Caco-2 (cell line): ENCODE measurements at regions not wholly inside any gene's neighbourhood (a gene's known extent, or its start where the extent isn't known, plus 50 kb on each side); places are given as distances from the start of the nearest gene placed in this dataset.

Experiments used
- BruUV-seq: library from RNA; stranded (reverse); fragments of 400-500 nt; replicated peaks from 2 replicates; lab custom pipeline; 2021; lab: Mats Ljungman, UMichigan
- CTCF ChIA-PET: fragments of 300-600 bp; sonication (Branson Sonifier 250); formaldehyde crosslinking; loops from one replicate; lab custom pipeline; 2022; ENCODE audit warnings: antibody characterized with exemption; lab: Charles Lee
- POLR2A ChIA-PET: fragments of 300-600 bp; sonication (Branson Sonifier 250); formaldehyde crosslinking; loops from one replicate; lab custom pipeline; 2022; ENCODE audit warnings: antibody characterized with exemption; lab: Charles Lee
- DNase-seq, 2 experiments: peaks; one replicate each; pipeline versions ENCODE4 v3.0.0 to v3.0.0-alpha.2; 2020 to 2022
- H3K27me3 ChIP-seq: replicated peaks from 2 replicates; pipeline ENCODE4 v1.6.0; 2011; ENCODE audit warnings: low read length; ENCODE audit not compliant: control insufficient read depth, insufficient read depth
- H3K36me3 ChIP-seq: 2 replicates; pipeline ENCODE4 v1.5.1; 2011; ENCODE audit warnings: low read length; ENCODE audit not compliant: control insufficient read depth, insufficient read depth
- H3K4me1 ChIP-seq: fragments of 250-450 bp; sonication (Bioruptor Pico); 2 replicates; pipeline ENCODE4 v1.5.1; 2020; ENCODE audit warnings: mild to moderate bottlenecking
- H3K4me3 ChIP-seq: 2 replicates; pipeline ENCODE4 v1.5.1; 2011; ENCODE audit warnings: low read depth, mild to moderate bottlenecking, control low read depth, low read length
- H3K9me3 ChIP-seq: fragments of 250-450 bp; sonication (Bioruptor Pico); 2 replicates; pipeline ENCODE4 v1.5.1; 2020; ENCODE audit warnings: mild to moderate bottlenecking, moderate library complexity
- H3K27ac Mint-ChIP-seq: one replicate; pipeline ENCODE4 v1.8.0; 2022; ENCODE audit warnings: mixed read lengths; ENCODE audit not compliant: unreplicated experiment
- H3K27me3 Mint-ChIP-seq: one replicate; pipeline ENCODE4 v1.8.0; 2022; ENCODE audit warnings: mixed read lengths; ENCODE audit not compliant: insufficient read depth, unreplicated experiment
- H3K36me3 Mint-ChIP-seq: one replicate; pipeline ENCODE4 v1.8.0; 2022; ENCODE audit warnings: mild to moderate bottlenecking, mixed read lengths; ENCODE audit not compliant: insufficient read depth, unreplicated experiment
- H3K4me1 Mint-ChIP-seq: one replicate; pipeline ENCODE4 v1.8.0; 2022; ENCODE audit warnings: low read depth, mixed read lengths; ENCODE audit not compliant: unreplicated experiment
- H3K4me3 Mint-ChIP-seq: one replicate; pipeline ENCODE4 v1.8.0; 2022; ENCODE audit warnings: mild to moderate bottlenecking, moderate library complexity, mixed read lengths; ENCODE audit not compliant: unreplicated experiment
- H3K9me3 Mint-ChIP-seq: one replicate; pipeline ENCODE4 v1.8.0; 2022; ENCODE audit warnings: mixed read lengths; ENCODE audit not compliant: unreplicated experiment
- intact Hi-C: fragments of 100-400 bp; cut with micrococcal nuclease; formaldehyde crosslinking; loops from one replicate; pipeline ENCODE4 v1.10.0; 2022; ENCODE audit not compliant: unreplicated experiment
- TF ChIP-seq, protein P1 (sequence below), 2 experiments: fragments of 200-600 bp in 1 of 2; IDR thresholded peaks; 1 replicate in 1 of 2; 2 replicates in 1 of 2; pipeline versions ENCODE4 v1.5.1 to v1.8.0; 2011 to 2022; ENCODE audit warnings: antibody characterized with exemption in 1 of 2, control low read depth in 1 of 2, inconsistent platforms in 1 of 2, low read depth in 1 of 2, low read length in 1 of 2, mild to moderate bottlenecking in 1 of 2, moderate library complexity in 1 of 2; ENCODE audit not compliant: insufficient read depth in 1 of 2, severe bottlenecking in 1 of 2, unreplicated experiment in 1 of 2

- Histone ChIP-seq H3K4me3 (no peak overlapping the region), H3K27me3 (no peaks in the 10 kb centered on the region), H3K4me1 (no peaks in the 10 kb centered on the region), H3K36me3 (no peaks in the 10 kb centered on the region), H3K9me3 (no peaks in the 10 kb centered on the region)
- BruUV-seq, result no TSS peak
- intact Hi-C loops, result no loop called here
- no peak overlapping the region for H3K4me3 Mint-ChIP-seq
- H3K9me3 Mint-ChIP-seq, result peaks cover under 1% of the 10 kb centered on the region
- H3K4me1 Mint-ChIP-seq, result no peaks in the 10 kb centered on the region
- no peak for DNase-seq
- ChIA-PET CTCF (no interaction called here), POLR2A (no interaction called here)
- no peaks in the 10 kb centered on the region for H3K36me3 Mint-ChIP-seq
- H3K27ac Mint-ChIP-seq, result no peak overlapping the region
- H3K27me3 Mint-ChIP-seq, result no peaks in the 10 kb centered on the region
- TF ChIP-seq, protein P1, sequence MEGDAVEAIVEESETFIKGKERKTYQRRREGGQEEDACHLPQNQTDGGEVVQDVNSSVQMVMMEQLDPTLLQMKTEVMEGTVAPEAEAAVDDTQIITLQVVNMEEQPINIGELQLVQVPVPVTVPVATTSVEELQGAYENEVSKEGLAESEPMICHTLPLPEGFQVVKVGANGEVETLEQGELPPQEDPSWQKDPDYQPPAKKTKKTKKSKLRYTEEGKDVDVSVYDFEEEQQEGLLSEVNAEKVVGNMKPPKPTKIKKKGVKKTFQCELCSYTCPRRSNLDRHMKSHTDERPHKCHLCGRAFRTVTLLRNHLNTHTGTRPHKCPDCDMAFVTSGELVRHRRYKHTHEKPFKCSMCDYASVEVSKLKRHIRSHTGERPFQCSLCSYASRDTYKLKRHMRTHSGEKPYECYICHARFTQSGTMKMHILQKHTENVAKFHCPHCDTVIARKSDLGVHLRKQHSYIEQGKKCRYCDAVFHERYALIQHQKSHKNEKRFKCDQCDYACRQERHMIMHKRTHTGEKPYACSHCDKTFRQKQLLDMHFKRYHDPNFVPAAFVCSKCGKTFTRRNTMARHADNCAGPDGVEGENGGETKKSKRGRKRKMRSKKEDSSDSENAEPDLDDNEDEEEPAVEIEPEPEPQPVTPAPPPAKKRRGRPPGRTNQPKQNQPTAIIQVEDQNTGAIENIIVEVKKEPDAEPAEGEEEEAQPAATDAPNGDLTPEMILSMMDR (IDR thresholded peaks at IDR 0.05; ENCODE audit: insufficient read depth in 1 of 2, low read depth in 1 of 2, low read length in 1 of 2, severe bottlenecking in 1 of 2, unreplicated experiment in 1 of 2), result no peak
Measured at GRCh38 chr1:198001776-198002408, 84.7 kb downstream of the LHX9 start.

DNA sequence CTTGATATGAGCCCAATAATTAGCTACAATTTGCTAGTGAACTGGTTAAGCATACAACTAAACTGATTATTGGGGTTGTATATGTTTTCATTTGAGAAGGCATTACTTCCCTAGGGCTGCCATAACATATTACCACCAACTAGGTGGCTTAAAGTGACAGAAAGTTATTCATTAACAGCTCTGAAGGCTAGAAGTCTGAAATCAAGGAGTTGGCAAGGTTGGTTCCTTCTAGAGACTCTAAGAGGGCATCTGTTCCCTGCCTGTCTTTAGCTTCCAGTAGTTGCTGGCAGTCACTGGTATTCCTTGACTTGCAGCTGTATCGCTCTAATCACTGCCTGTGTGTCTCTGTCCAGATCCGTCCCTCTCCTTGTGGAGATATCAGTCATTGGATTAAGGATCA lies 86.3 kb downstream of the LHX9 start:
- H3K4me3 ChIP-seq, result no peak overlapping the region
- no peaks in the 10 kb centered on the region for H3K27me3 Mint-ChIP-seq
- no TSS peak for BruUV-seq
- CTCF ChIA-PET, result no interaction called here
- H3K4me3 Mint-ChIP-seq, result no peak overlapping the region
- POLR2A ChIA-PET, result no interaction called here
- H3K4me1 ChIP-seq, result no peaks in the 10 kb centered on the region
- H3K4me1 Mint-ChIP-seq, result no peaks in the 10 kb centered on the region
- peaks cover 15% of the 10 kb centered on the region for H3K9me3 Mint-ChIP-seq
- no peak overlapping the region for H3K27ac Mint-ChIP-seq
- no peaks in the 10 kb centered on the region for H3K36me3 Mint-ChIP-seq
- no peaks in the 10 kb centered on the region for H3K36me3 ChIP-seq
- H3K9me3 ChIP-seq, result no peaks in the 10 kb centered on the region
- no peaks in the 10 kb centered on the region for H3K27me3 ChIP-seq
- intact Hi-C loops, result no loop called here
- no peak for DNase-seq
- TF ChIP-seq, protein P1 (IDR thresholded peaks at IDR 0.05; ENCODE audit: insufficient read depth in 1 of 2, low read depth in 1 of 2, low read length in 1 of 2, severe bottlenecking in 1 of 2, unreplicated experiment in 1 of 2), result no peak

DNA sequence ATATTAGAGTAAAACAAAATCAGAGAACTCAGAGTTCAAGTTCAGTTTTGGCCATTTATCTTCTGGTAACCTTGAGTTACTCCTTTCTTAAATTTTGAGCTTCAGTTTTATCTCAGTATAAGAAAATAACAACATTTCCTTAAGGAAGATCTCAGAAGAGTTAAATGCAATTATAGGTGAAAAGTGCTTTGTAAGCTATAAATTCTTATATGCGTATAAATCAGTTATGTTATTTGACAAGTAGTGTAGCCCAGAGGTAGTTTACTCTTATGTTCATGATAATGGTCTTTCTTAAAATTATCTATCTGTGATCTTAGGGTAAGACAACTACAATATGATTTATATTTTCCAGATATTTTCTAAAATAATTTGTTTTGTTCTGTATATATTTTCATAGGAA lies 89.8 kb downstream of the LHX9 start:
- TF ChIP-seq, protein P1 (IDR thresholded peaks at IDR 0.05; ENCODE audit: insufficient read depth in 1 of 2, low read depth in 1 of 2, low read length in 1 of 2, severe bottlenecking in 1 of 2, unreplicated experiment in 1 of 2), result no peak
- Mint-ChIP-seq H3K4me3 (no peak overlapping the region), H3K9me3 (peaks cover 24% of the 10 kb centered on the region), H3K4me1 (no peaks in the 10 kb centered on the region), H3K27ac (no peak overlapping the region), H3K36me3 (no peaks in the 10 kb centered on the region), H3K27me3 (no peaks in the 10 kb centered on the region)
- CTCF ChIA-PET, result no interaction called here
- Histone ChIP-seq H3K4me3 (no peak overlapping the region), H3K36me3 (no peaks in the 10 kb centered on the region), H3K4me1 (no peaks in the 10 kb centered on the region), H3K27me3 (no peaks in the 10 kb centered on the region), H3K9me3 (0 out of 2 replicates have a peak, but pooled peaks cover 5% of the 10 kb centered on the region)
- intact Hi-C loops, result no loop called here
- no peak for DNase-seq
- POLR2A ChIA-PET, result no interaction called here
- BruUV-seq, result no TSS peak
